Right ventricle myocardium superior (tissue), 1 donor: ENCODE measurements at regions not wholly inside any gene's neighbourhood (a gene's known extent, or its start where the extent isn't known, plus 50 kb on each side); places are given as distances from the start of the nearest gene placed in this dataset.
"Not testable (repeated sequence)": the region's sequence is repeated elsewhere in the genome, so short reads cannot be mapped to it uniquely, and the experiment has no call there.

Experiments used
- ATAC-seq: fragments of 200-7000 bp; cut with Tn5 transposase; one replicate; pipeline ENCODE4 v1.9.1; 2020; ENCODE audit warnings: mild to moderate bottlenecking; ENCODE audit not compliant: poor library complexity
- DNase-seq: peaks from one replicate; pipeline ENCODE4 v3.0.0-alpha.2; 2020
- intact Hi-C: fragments of 100-400 bp; cut with DNase I; formaldehyde crosslinking; loops from one replicate; pipeline ENCODE4 v1.11.2; 2022
- donor health status: DM: no; HTN: yes; CAD: no; lungs with severe emphysema.

DNA sequence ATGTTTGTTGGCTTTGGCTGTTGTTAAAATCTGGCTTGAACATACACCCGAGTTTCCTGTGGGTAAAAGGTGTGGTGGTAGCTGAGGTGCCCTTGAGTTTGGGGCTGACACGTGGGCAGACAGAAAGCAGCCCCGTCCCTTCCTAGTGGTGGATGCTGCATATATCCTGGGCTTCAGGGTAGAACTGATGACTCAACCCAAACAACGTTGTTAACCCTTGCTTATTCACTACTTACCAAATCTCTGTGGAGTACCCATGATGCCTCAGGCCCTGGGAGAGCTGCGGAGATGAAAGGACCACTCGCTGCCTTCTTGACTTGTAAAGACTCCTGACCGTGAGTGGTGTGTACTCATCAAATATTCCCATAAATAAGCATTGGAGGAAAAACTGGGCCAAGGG, 245.1 kb downstream of the RAB11FIP2 start:
- no peak for DNase-seq
- no peak for ATAC-seq
- intact Hi-C loops = no loop called here

DNA sequence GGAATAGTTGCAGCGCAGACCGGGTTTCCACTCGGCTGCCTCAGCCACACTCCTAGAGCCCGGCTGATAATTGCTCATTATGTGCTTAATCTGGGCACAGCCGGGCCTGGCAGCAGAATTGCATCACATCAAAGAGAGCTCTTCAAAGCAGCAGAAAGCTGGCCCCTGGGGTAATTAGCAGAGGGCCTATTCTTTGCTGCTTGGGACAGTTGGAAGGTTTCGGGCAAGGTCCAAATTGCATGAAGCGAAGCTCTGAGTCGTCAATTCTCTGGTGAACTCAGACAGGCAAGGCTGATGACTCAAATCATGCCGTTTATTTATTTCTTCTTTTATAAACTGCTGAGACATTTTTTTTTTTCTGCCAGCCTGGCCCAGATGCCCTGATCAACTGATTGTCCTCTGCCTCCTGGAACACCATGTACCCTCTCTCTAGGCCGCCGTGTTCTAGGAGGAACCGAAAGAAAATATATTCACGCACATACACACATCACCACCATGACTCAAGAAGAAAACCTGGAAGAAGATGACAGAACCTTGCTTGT, 242.2 kb downstream of the RAB11FIP2 start:
- DNase-seq (no peak), ATAC-seq (no peak)
- intact Hi-C loops = no loop called here

GRCh38 chr10:117805139-117805538, 241.6 kb downstream of the RAB11FIP2 start:
- no peak for DNase-seq
- intact Hi-C loops = no loop called here
- ATAC-seq = no peak

DNA sequence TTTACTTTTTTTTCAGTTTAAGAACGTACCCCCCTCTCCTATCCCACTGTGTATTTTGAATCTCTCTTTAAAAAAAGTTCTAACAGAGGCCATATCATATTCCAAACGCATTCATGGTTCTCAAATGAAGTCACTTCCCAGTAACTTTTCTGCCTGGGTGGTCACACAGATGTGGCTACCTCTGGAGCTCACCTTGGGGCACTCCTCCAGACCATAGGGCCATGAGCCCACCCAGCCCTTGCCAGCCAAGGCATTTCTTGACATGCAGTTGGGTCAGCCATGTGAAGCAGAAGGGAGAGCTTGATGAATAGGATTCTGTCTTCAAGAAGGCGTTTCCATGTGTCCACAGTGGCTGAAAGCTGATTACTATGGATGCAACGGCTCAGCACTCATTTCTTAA, 239.3 kb downstream of the RAB11FIP2 start:
- ATAC-seq (no peak), DNase-seq (no peak)
- intact Hi-C loops = no loop called here

DNA sequence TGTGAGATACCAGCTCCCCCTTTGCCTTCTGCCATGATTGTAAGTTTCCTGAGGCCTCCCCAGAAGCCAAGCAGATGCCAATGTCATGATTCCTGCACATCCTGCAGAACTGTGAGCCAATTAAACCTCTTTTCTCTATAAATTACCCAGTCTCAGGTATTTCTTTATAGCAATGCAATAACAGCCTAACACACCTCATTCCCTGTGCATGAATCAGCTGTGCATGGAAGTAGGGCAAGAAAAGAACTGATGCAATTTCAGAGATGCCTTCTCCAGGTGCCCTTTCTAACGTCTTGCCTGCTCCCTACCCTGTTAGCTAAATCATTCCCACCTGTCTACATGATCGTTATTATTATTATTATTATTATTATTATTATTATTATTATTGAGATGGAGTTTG, 230.9 kb downstream of the RAB11FIP2 start:
- intact Hi-C loops, DNase-seq, ATAC-seq: not testable (repeated sequence)

GRCh38 chr10:117817116-117817515, 229.6 kb downstream of the RAB11FIP2 start:
- ATAC-seq (no peak), DNase-seq (no peak)
- intact Hi-C loops = no loop called here

DNA sequence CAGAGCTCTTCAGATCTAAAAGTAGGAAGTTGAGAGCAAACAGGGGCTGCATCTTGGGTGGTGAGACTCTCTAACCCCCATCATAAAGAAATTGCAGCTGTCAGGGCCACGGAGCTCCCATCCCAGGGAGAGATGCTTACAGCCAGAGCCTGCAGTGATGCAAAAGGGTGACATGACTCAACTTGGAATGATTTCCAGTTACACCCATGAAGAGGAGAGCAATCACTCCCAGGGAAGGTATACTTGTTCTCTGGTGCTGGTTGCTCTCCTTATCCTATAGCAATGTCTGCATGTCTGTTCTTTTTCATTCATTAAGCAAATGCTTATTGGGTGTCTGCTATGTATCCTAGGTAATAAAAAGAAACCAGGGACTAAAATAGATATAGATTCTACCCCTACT, 228.0 kb downstream of the RAB11FIP2 start:
- no peak for DNase-seq
- ATAC-seq = no peak
- intact Hi-C loops = no loop called here

- intact Hi-C loops = no loop called here
- DNase-seq = no peak
- ATAC-seq = no peak
Observed at GRCh38 chr10:117819304-117819703, 227.4 kb downstream of the RAB11FIP2 start.

- DNase-seq = no peak
- intact Hi-C loops = no loop called here
- no peak for ATAC-seq
Observed at GRCh38 chr10:117823980-117824379, 222.8 kb downstream of the RAB11FIP2 start.

- ATAC-seq (no peak), DNase-seq (no peak)
- intact Hi-C loops = no loop called here
Observed at GRCh38 chr10:117830205-117830604, 216.5 kb downstream of the RAB11FIP2 start.

DNA sequence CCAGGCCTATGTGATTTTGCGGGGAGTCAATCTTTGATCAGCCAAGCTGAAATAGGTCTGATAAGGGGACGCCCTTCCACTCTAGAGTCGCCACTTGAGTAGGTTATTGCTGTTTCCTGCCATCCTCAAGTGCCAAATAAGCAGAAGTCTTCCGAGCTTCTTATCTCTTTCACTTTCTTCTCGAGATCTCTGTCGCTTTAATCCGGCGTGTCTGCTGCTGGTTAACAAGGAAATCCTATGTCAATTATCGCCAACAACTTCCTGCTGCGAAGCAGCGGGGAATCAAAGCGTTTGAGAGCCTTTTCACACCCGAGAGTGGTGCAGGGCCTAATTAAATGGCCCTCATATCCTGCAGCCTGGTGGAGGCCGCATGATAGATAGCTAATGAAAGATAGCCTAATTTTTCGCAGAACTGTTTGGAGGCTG, 215.9 kb downstream of the RAB11FIP2 start:
- DNase-seq = no peak
- intact Hi-C loops = no loop called here
- no peak for ATAC-seq

GRCh38 chr10:117838500-117839498, 207.9 kb downstream of the RAB11FIP2 start:
- DNase-seq, ATAC-seq, intact Hi-C loops: not testable (repeated sequence)

DNA sequence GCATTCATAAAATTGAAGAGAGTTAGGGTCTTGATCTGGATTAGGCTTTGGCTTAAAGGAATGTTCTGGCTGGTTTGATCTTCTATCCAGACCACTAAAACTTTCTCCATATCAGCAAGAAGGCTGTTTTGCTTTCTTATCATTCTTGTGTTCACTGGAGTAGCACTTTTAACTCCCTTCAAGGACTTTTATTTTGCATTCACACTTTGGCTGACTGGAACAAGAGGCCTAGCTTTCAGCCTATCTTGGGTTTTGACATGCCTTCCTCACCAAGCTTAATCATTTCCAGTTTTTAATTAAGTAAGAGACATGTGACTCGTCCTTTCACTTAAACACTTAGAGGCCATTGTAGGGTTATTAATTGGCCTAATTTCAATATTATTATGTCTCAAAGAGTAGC, 190.3 kb downstream of the RAB11FIP2 start:
- ATAC-seq, intact Hi-C loops: not testable (repeated sequence)

DNA sequence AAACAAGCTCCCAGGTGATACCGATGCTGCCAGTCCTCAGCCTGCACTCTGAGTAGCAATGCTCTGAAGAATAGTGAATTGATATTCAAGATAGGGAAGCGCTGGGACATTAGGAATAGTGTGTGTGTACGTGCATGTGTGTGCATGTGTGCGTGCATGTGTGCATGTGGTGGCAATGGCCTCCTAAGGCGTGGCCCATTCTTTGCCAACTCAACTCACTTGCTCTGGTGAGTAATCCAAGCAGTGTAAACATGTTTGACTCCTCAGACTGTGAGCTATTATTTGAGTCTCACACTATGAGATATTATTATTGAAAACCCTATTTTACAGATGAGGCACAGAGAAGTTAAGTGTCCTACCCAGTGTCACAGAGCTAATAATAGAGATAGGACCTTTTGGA, 186.6 kb downstream of the RAB11FIP2 start:
- intact Hi-C loops = loop anchor here (10.0 kb wide), 1 partner anchor 375 kb away; no protein-coding TSS in a partner anchor
- DNase-seq (no peak), ATAC-seq (no peak)

More for the DNA sequence above, 190.3 kb downstream of the RAB11FIP2 start:
- DNase-seq = not testable (repeated sequence)

- ATAC-seq (no peak), DNase-seq (no peak)
- intact Hi-C loops = loop anchor here (10.0 kb wide), 1 partner anchor 374 kb away; no protein-coding TSS in a partner anchor
Observed at GRCh38 chr10:117860823-117861222, 185.9 kb downstream of the RAB11FIP2 start.

DNA sequence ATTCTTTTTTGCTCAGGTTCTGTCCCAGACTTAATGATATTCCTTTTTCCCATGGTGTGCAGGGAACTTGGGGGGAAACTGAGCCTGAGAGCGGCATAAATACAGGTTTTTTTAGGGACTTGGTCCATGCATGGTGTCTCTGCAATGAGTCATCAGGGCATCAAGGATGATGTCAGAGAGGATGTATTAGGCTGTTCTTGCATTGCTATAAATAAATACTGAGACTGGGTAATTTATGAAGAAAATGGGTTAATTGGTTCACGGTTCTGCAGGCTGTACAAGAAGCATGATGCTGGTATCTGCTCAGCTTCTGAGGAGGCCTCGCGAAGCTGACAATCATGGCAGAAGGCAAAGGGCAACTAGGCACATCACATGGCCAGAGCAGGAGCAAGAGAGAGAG, 185.4 kb downstream of the RAB11FIP2 start:
- ATAC-seq (no peak), DNase-seq (no peak)
- intact Hi-C loops = loop anchor here (10.0 kb wide), 1 partner anchor 373 kb away; no protein-coding TSS in a partner anchor

GRCh38 chr10:117863771-117864170, 183.0 kb downstream of the RAB11FIP2 start:
- DNase-seq (no peak), ATAC-seq (no peak)
- intact Hi-C loops = loop anchor here (10.0 kb wide), 1 partner anchor 371 kb away; no protein-coding TSS in a partner anchor

DNA sequence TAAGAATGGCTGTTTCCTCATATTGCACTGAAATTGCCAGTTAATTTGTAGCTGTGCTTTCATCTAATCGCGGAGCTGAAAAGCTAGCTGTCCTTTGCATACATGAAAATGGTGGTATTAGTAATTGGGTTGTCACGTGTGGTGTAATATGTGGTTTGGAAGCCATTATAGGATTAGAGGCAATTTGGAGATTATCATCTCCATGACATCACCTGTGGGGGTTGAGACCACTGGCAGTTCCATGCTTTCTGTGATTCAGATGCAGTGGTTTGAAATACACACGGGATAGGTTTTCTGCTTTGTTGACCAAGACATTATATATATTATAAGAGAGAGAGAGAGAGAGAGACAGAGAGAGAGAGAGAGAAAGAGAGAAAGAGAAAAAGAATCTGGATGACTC, 180.8 kb downstream of the RAB11FIP2 start:
- intact Hi-C loops = loop anchor here (10.0 kb wide), 1 partner anchor 369 kb away; no protein-coding TSS in a partner anchor
- ATAC-seq = no peak
- DNase-seq = no peak

GRCh38 chr10:117868151-117868550, 178.6 kb downstream of the RAB11FIP2 start:
- ATAC-seq = no peak
- intact Hi-C loops = loop anchor here (10.0 kb wide), 1 partner anchor 367 kb away; no protein-coding TSS in a partner anchor
- DNase-seq = no peak

- no peak for ATAC-seq
- no peak for DNase-seq
- intact Hi-C loops = no loop called here
Observed at GRCh38 chr10:117875793-117876192, 170.9 kb downstream of the RAB11FIP2 start.
